ENCODE measurements at regions not wholly inside any gene's neighbourhood (a gene's known extent, or its start where the extent isn't known, plus 50 kb on each side); places are given as distances from the start of the nearest gene placed in this dataset.
"Not testable (repeated sequence)": the region's sequence is repeated elsewhere in the genome, so short reads cannot be mapped to it uniquely, and the experiment has no call there.

GRCh38 chr2:64899081-64899865, 89.9 kb upstream of the SLC1A4 start:
- ChIA-PET POLR2A (ENCODE audit: low non-redundant PET) (no interaction called here), CTCF (no interaction called here)
- Histone ChIP-seq H3K9me3 (ENCODE audit: low read depth, low read length, poor library complexity, severe bottlenecking) (no peaks in the 10 kb centered on the region), H3K36me3 (ENCODE audit: insufficient read depth, low read length, poor library complexity, severe bottlenecking) (no peaks in the 10 kb centered on the region), H3K27me3 (replicated peaks; ENCODE audit: insufficient read depth, low read depth, low read length, poor library complexity) (no peaks in the 10 kb centered on the region), H3K4me3 (ENCODE audit: low read depth, low read length, poor library complexity, severe bottlenecking) (no peak overlapping the region), H3K27ac (ENCODE audit: low read depth, low read length, poor library complexity, severe bottlenecking) (no peak overlapping the region), H3K4me1 (ENCODE audit: insufficient read depth, low read length, poor library complexity, severe bottlenecking) (no peaks in the 10 kb centered on the region)
- BruUV-seq (replicated peaks) = no TSS peak
- TF ChIP-seq EZH2 (IDR thresholded peaks at IDR 0.05; ENCODE audit: borderline replicate concordance, low read depth, low read length, poor library complexity, severe bottlenecking) = no peak
- no peak for TF ChIP-seq CTCF (conservative IDR thresholded peaks at IDR 0.05; ENCODE audit: low read depth, low read length)
- intact Hi-C loops (cut with micrococcal nuclease; ENCODE audit: unreplicated experiment) = no loop called here
- DNase-seq (ENCODE audit: low spot score) = no peak

GRCh38 chr2:64899876-64900275, 89.3 kb upstream of the SLC1A4 start:
- CTCF ChIA-PET = interaction anchor here (0.6 kb wide), 1 partner anchor 137 kb away, joined by 3 read pairs; no protein-coding TSS in a partner anchor
- H3K27ac ChIP-seq (ENCODE audit: low read depth, low read length, poor library complexity, severe bottlenecking); intact Hi-C loops (cut with micrococcal nuclease; ENCODE audit: unreplicated experiment); H3K4me1 ChIP-seq (ENCODE audit: insufficient read depth, low read length, poor library complexity, severe bottlenecking); H3K9me3 ChIP-seq (ENCODE audit: low read depth, low read length, poor library complexity, severe bottlenecking); DNase-seq (ENCODE audit: low spot score); POLR2A ChIA-PET (ENCODE audit: low non-redundant PET); H3K36me3 ChIP-seq (ENCODE audit: insufficient read depth, low read length, poor library complexity, severe bottlenecking); H3K4me3 ChIP-seq (ENCODE audit: low read depth, low read length, poor library complexity, severe bottlenecking); H3K27me3 ChIP-seq (replicated peaks; ENCODE audit: insufficient read depth, low read depth, low read length, poor library complexity); BruUV-seq (replicated peaks): not testable (repeated sequence)

- no peak overlapping the region for H3K4me3 ChIP-seq (ENCODE audit: low read depth, low read length, poor library complexity, severe bottlenecking)
- no peaks in the 10 kb centered on the region for H3K27me3 ChIP-seq (replicated peaks; ENCODE audit: insufficient read depth, low read depth, low read length, poor library complexity)
- CTCF ChIA-PET = no interaction called here
- H3K27ac ChIP-seq (ENCODE audit: low read depth, low read length, poor library complexity, severe bottlenecking) = no peak overlapping the region
- no peaks in the 10 kb centered on the region for H3K4me1 ChIP-seq (ENCODE audit: insufficient read depth, low read length, poor library complexity, severe bottlenecking)
- H3K9me3 ChIP-seq (ENCODE audit: low read depth, low read length, poor library complexity, severe bottlenecking) = no peaks in the 10 kb centered on the region
- POLR2A ChIA-PET (ENCODE audit: low non-redundant PET) = no interaction called here
- no TSS peak for BruUV-seq (replicated peaks)
- no peak for DNase-seq (ENCODE audit: low spot score)
- TF ChIP-seq EZH2 (IDR thresholded peaks at IDR 0.05; ENCODE audit: borderline replicate concordance, low read depth, low read length, poor library complexity, severe bottlenecking) = no peak
- no peak for TF ChIP-seq CTCF (conservative IDR thresholded peaks at IDR 0.05; ENCODE audit: low read depth, low read length)
- H3K36me3 ChIP-seq (ENCODE audit: insufficient read depth, low read length, poor library complexity, severe bottlenecking) = no peaks in the 10 kb centered on the region
- intact Hi-C loops (cut with micrococcal nuclease; ENCODE audit: unreplicated experiment) = no loop called here
These were observed 84.5 kb upstream of the SLC1A4 start for GRCh38 chr2:64904413-64905329.

Data from A673 (cell line).